Kidney (tissue), 13 donors: ENCODE measurements at regions not wholly inside any gene's neighbourhood (a gene's known extent, or its start where the extent isn't known, plus 50 kb on each side); places are given as distances from the start of the nearest gene placed in this dataset.

Source experiments
- DNase-seq, 5 donors: peaks; one replicate each; pipeline ENCODE4 v3.0.0-alpha.2; 2013 to 2020
- FAIRE-seq: peaks from 2 replicates; lab custom pipeline; 2012; peaks lifted over from hg19 to GRCh38; lab: Jason Lieb, UNC
- H3K27ac ChIP-seq, 2 donors: one replicate each; pipeline ENCODE4 v1.7.0; 2013; ENCODE audit warnings: low read depth in 2 of 2, low read length in 2 of 2, inconsistent platforms in 1 of 2
- H3K27me3 ChIP-seq: one replicate; pipeline ENCODE4 v1.7.1; 2013; ENCODE audit warnings: low read length, inconsistent platforms; ENCODE audit not compliant: control insufficient read depth, insufficient read depth
- H3K36me3 ChIP-seq, 3 donors: one replicate each; pipeline versions ENCODE4 v1.7.0 to v1.7.1; 2013; ENCODE audit warnings: low read length in 3 of 3, control low read depth in 1 of 3, inconsistent platforms in 1 of 3; ENCODE audit not compliant: insufficient read depth in 3 of 3, control insufficient read depth in 2 of 3
- H3K4me1 ChIP-seq, 3 donors: one replicate each; pipeline versions ENCODE4 v1.7.0 to v1.7.1; 2013; ENCODE audit warnings: low read length in 3 of 3, inconsistent platforms in 1 of 3, low read depth in 1 of 3; ENCODE audit not compliant: control insufficient read depth in 2 of 3, insufficient read depth in 2 of 3
- H3K4me3 ChIP-seq, 3 donors: one replicate each; pipeline versions ENCODE4 v1.7.0 to v1.8.1; 2013; ENCODE audit warnings: low read length in 3 of 3, control low read depth in 1 of 3, inconsistent platforms in 1 of 3
- H3K9ac ChIP-seq, 3 donors: one replicate each; pipeline versions ENCODE4 v1.7.0 to v1.7.1; 2013; ENCODE audit warnings: low read length in 3 of 3, control low read depth in 1 of 3, inconsistent platforms in 1 of 3
- H3K9me3 ChIP-seq, 3 donors: one replicate each; pipeline versions ENCODE4 v1.7.0 to v1.7.1; 2013; ENCODE audit warnings: low read length in 3 of 3, control low read depth in 1 of 3, inconsistent platforms in 1 of 3; ENCODE audit not compliant: control insufficient read depth in 2 of 3, insufficient read depth in 1 of 3
- CTCF ChIP-seq: IDR thresholded peaks from 3 replicates; pipeline ENCODE4 v1.5.1; 2012; ENCODE audit warnings: mild to moderate bottlenecking, moderate library complexity, borderline replicate concordance; ENCODE audit not compliant: insufficient read depth; ENCODE audit errors: extremely low read depth
- intact Hi-C: fragments of 100-400 bp; cut with DNase I; formaldehyde crosslinking; loops from one replicate; pipeline ENCODE4 v1.11.1; 2022
- donor health status: control.
- donor health status: control.
- donor health status: control.
- donor health status: control.
- donor health status: control.
- donor health status: DM: yes; HTN: yes; CAD: no.
- donor health status: Normal renal cell carcinoma (clear cell type).

- FAIRE-seq: no peak
- H3K4me1 ChIP-seq: peaks cover 0 to 9% (median 6%) of the 10 kb centered on the region in 3 donors
- no peak for DNase-seq
- H3K27ac ChIP-seq: no peak overlapping the region
- no peaks in the 10 kb centered on the region for H3K36me3 ChIP-seq
- H3K27me3 ChIP-seq: no peaks in the 10 kb centered on the region
- no peak overlapping the region for H3K4me3 ChIP-seq
- no peak overlapping the region for H3K9ac ChIP-seq
- no peak for TF ChIP-seq CTCF
- intact Hi-C loops: no loop called here
- H3K9me3 ChIP-seq: no peaks in the 10 kb centered on the region
Measured at GRCh38 chr21:41630249-41630648, 122.3 kb upstream of the TMPRSS2 start.

GRCh38 chr21:41628256-41628655 lies 120.3 kb upstream of the TMPRSS2 start:
- intact Hi-C loops: no loop called here
- peaks cover 0 to 6% (median 5%) of the 10 kb centered on the region in 3 donors for H3K4me1 ChIP-seq
- H3K36me3 ChIP-seq: no peaks in the 10 kb centered on the region
- no peak overlapping the region for H3K4me3 ChIP-seq
- no peak overlapping the region for H3K27ac ChIP-seq
- no peaks in the 10 kb centered on the region for H3K9me3 ChIP-seq
- no peak for TF ChIP-seq CTCF
- no peak for FAIRE-seq
- no peak for DNase-seq
- H3K9ac ChIP-seq: no peak overlapping the region
- no peaks in the 10 kb centered on the region for H3K27me3 ChIP-seq

GRCh38 chr21:41627428-41627827 lies 119.5 kb upstream of the TMPRSS2 start:
- FAIRE-seq (no peak), DNase-seq (no peak)
- Histone ChIP-seq H3K9me3 (no peaks in the 10 kb centered on the region), H3K27me3 (no peaks in the 10 kb centered on the region), H3K4me1 (peaks cover 0 to 3% (median 0%) of the 10 kb centered on the region in 3 donors), H3K27ac (no peak overlapping the region), H3K36me3 (no peaks in the 10 kb centered on the region), H3K4me3 (no peak overlapping the region), H3K9ac (no peak overlapping the region)
- intact Hi-C loops: no loop called here
- no peak for TF ChIP-seq CTCF

GRCh38 chr21:41626021-41626420 lies 118.1 kb upstream of the TMPRSS2 start:
- DNase-seq (peak in 1 of 5 donors; percentile 9), FAIRE-seq (no peak)
- intact Hi-C loops: no loop called here
- no peaks in the 10 kb centered on the region for H3K36me3 ChIP-seq
- H3K27ac ChIP-seq: no peak overlapping the region
- no peaks in the 10 kb centered on the region for H3K27me3 ChIP-seq
- no peaks in the 10 kb centered on the region for H3K4me1 ChIP-seq
- TF ChIP-seq CTCF: no peak
- no peak overlapping the region for H3K9ac ChIP-seq
- H3K9me3 ChIP-seq: no peaks in the 10 kb centered on the region
- no peak overlapping the region for H3K4me3 ChIP-seq
